ENCODE measurements at regions not wholly inside any gene's neighbourhood (a gene's known extent, or its start where the extent isn't known, plus 50 kb on each side); places are given as distances from the start of the nearest gene placed in this dataset.

DNA sequence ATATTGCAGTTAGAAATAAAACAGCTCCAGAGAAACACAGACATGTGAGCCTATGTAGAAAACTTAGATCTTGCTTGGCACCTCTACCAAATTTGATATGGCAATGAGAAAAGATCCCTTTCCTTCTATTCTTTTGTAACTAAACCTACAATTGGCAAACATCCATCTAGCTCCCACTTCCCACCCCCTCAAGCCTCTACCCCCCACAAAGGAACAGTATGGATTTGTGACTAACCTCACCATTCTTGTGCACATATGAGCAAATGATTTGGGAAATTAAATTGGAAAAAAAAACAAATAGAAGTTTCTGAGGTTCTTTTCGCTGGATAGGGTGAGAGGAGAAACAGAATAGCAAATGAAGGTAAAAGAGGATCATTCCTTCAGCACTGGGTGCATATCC, 85.8 kb upstream of the TIAM2 start:
- TF ChIP-seq, protein P1, sequence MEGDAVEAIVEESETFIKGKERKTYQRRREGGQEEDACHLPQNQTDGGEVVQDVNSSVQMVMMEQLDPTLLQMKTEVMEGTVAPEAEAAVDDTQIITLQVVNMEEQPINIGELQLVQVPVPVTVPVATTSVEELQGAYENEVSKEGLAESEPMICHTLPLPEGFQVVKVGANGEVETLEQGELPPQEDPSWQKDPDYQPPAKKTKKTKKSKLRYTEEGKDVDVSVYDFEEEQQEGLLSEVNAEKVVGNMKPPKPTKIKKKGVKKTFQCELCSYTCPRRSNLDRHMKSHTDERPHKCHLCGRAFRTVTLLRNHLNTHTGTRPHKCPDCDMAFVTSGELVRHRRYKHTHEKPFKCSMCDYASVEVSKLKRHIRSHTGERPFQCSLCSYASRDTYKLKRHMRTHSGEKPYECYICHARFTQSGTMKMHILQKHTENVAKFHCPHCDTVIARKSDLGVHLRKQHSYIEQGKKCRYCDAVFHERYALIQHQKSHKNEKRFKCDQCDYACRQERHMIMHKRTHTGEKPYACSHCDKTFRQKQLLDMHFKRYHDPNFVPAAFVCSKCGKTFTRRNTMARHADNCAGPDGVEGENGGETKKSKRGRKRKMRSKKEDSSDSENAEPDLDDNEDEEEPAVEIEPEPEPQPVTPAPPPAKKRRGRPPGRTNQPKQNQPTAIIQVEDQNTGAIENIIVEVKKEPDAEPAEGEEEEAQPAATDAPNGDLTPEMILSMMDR (IDR thresholded peaks at IDR 0.05): no peak
- TF ChIP-seq EP300 (IDR thresholded peaks at IDR 0.05): no peak

All from ovary (tissue), 3 donors.